ENCODE measurements at regions not wholly inside any gene's neighbourhood (a gene's known extent, or its start where the extent isn't known, plus 50 kb on each side); places are given as distances from the start of the nearest gene placed in this dataset.
A peak's percentile ranks its signal among the peaks of the same experiment; 100 is the strongest.

DNA sequence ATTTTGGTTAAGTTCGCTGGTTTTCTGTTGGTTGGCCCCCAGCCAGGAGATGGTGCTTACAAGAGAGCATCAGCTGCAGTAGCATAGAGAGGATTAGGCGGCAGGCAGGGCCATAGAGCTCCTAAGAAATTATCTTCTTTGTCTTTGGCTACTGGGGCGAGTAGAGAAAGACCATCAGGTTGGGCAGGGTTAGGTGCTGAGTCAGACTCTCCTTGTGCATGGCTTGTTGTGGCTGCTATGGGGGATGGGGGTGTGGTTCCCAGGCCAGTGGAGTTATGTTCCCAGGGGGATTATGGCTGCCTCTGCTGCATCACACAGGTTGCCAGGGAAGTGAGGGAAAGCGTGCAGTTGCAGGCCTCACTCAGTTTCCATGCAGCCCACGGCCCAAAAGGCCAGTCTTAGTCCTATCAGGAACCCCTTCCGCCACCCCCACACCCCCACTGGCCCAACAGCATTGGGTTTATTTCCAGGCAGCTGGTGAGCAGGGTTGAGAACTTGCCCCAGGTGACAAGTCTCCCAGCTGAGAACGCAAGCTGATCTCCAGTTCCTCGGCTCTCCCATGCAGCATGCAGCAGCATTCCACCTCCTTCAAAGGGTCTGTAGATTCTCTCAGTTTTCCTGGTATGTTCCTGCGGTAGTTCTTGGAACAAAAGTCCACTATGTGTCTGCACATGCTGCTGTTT, 243.7 kb downstream of the UTRN start:
- CTCF ChIA-PET (ENCODE audit: partially characterized antibody): interaction anchor here (0.9 kb wide), 1 partner anchor 16 kb away, joined by 3 read pairs; no protein-coding TSS in a partner anchor
- Histone ChIP-seq H4K91ac (replicated peaks; ENCODE audit: insufficient read length, low read length) (no peak overlapping the region), H3K4me1 (replicated peaks in 1 of 4; ENCODE audit: control insufficient read depth in 3 of 4, insufficient read depth in 4 of 4, low read length in 3 of 4) (peaks cover 0 to 3% (median 0%) of the 10 kb centered on the region in 4 experiments; a peak in 2 of 7 replicates), H4K20me1 (replicated peaks in 1 of 2; ENCODE audit: control insufficient read depth in 1 of 2, insufficient read depth in 2 of 2, low read length in 2 of 2) (peaks cover 0 to 1% of the 10 kb centered on the region in 2 experiments), H2BK5ac (ENCODE audit: low read depth, low read length) (no peak overlapping the region), H3K4me2 (ENCODE audit: insufficient read depth in 1 of 2, low read depth in 2 of 2, low read length in 2 of 2) (no peak overlapping the region), H4K8ac (ENCODE audit: extremely low read depth, insufficient read depth, low read length) (no peak overlapping the region), H3K23me2 (ENCODE audit: low read depth, low read length) (no peaks in the 10 kb centered on the region), H2AFZ (ENCODE audit: low read length) (no peak overlapping the region), H3K9me3 (ENCODE audit: insufficient read depth in 2 of 2, low read depth in 1 of 2, low read length in 1 of 2) (no peaks in the 10 kb centered on the region), H3K79me2 (ENCODE audit: control insufficient read depth in 1 of 2, insufficient read depth in 2 of 2, low read length in 2 of 2) (no peaks in the 10 kb centered on the region), H3K14ac (ENCODE audit: insufficient read length) (no peak overlapping the region), H3K4ac (replicated peaks; ENCODE audit: insufficient read length, low read depth, low read length) (no peak overlapping the region), H2BK15ac (ENCODE audit: low read length) (no peak overlapping the region), H4K5ac (ENCODE audit: insufficient read length, low read depth, low read length) (no peak overlapping the region), H3K27ac (ENCODE audit: low read depth, low read length) (no peak overlapping the region), H2AK5ac (ENCODE audit: low read depth, low read length) (no peak overlapping the region), H3K4me3 (ENCODE audit: extremely low read depth in 1 of 4, insufficient read depth in 2 of 4, low read depth in 3 of 4, low read length in 4 of 4) (no peak overlapping the region), H3K79me1 (ENCODE audit: low read depth, low read length) (no peaks in the 10 kb centered on the region), H3K56ac (replicated peaks; ENCODE audit: insufficient read length, low read depth, low read length) (no peak overlapping the region), H2BK12ac (ENCODE audit: low read depth, low read length) (0 out of 2 replicates have a peak overlapping the region, but pooled peaks have one; percentile 27), H3K18ac (ENCODE audit: extremely low read depth, low read length) (no peak overlapping the region; the same call in 1 of the 2 replicates), H3K36me3 (ENCODE audit: control insufficient read depth in 2 of 4, insufficient read depth in 4 of 4, low read length in 3 of 4) (peaks cover 0 to 16% (median 3%) of the 10 kb centered on the region in 4 experiments; a peak in 3 of 8 replicates), H3K9ac (replicated peaks in 1 of 4; ENCODE audit: extremely low read depth in 1 of 4, low read depth in 3 of 4, low read length in 3 of 4) (no peak overlapping the region), H3K23ac (ENCODE audit: insufficient read length) (no peak overlapping the region), H2BK20ac (ENCODE audit: low read length) (no peak overlapping the region), H3K27me3 (replicated peaks in 1 of 4; ENCODE audit: control insufficient read depth in 3 of 4, extremely low read depth in 1 of 4, insufficient read depth in 3 of 4, low read length in 3 of 4) (no peaks in the 10 kb centered on the region), H2BK120ac (replicated peaks; ENCODE audit: low read depth, low read length) (no peak overlapping the region)
- DNase-seq (ENCODE audit: low read depth in 1 of 2, low spot score in 2 of 2): no peak
- TF ChIP-seq MAFK (IDR thresholded peaks at IDR 0.05; ENCODE audit: low read depth, low read length) (peak; percentile 61; the same call in 1 of the 2 replicates), YY1 (IDR thresholded peaks at IDR 0.05; ENCODE audit: low read depth, low read length) (peak; percentile 78), BACH1 (IDR thresholded peaks at IDR 0.05; ENCODE audit: low read length) (peak; percentile 60; the same call in 1 of the 2 replicates), TEAD4 (IDR thresholded peaks at IDR 0.05; ENCODE audit: low read depth, low read length) (no peak)
- peak; percentile 28 for FAIRE-seq
- POLR2A ChIA-PET (ENCODE audit: partially characterized antibody): no interaction called here
- WGBS, 2 experiments (ENCODE audit: extremely low coverage in 1 of 2, insufficient coverage in 1 of 2, insufficient read length in 1 of 2, insufficient replicate concordance in 2 of 2, low coverage in 1 of 2, low lambda C conversion rate in 2 of 2, missing lambda C conversion rate in 1 of 2): 91% methylated on average over 9 of the region's 9 CpGs; no CpG with 5 or more reads in 1 of the 2 experiments

Measured in H1 (cell line).